ENCODE measurements at regions not wholly inside any gene's neighbourhood (a gene's known extent, or its start where the extent isn't known, plus 50 kb on each side); places are given as distances from the start of the nearest gene placed in this dataset.

GRCh38 chr5:3092211-3092610, 340.7 kb upstream of the IRX2 start:
- no peak overlapping the region for H3K4me3 ChIP-seq
- BruUV-seq (replicated peaks): no TSS peak
- H4K20me1 ChIP-seq (replicated peaks; ENCODE audit: control insufficient read depth, insufficient read depth, low read length): 0 out of 2 replicates have a peak, but pooled peaks cover 5% of the 10 kb centered on the region
- no peak overlapping the region for H3K27ac ChIP-seq (ENCODE audit: extremely low read depth, low read depth, low read length)
- FAIRE-seq (no peak), ATAC-seq (no peak), DNase-seq (ENCODE audit: extremely low read depth in 1 of 4, low spot score in 3 of 4) (no peak)
- peaks cover 3 to 20% of the 10 kb centered on the region in 2 experiments; a peak in 3 of 5 replicates for H3K27me3 ChIP-seq (ENCODE audit: control insufficient read depth in 2 of 2, insufficient read depth in 2 of 2, low read length in 2 of 2)
- no peaks in the 10 kb centered on the region for H3K9me1 ChIP-seq (ENCODE audit: control insufficient read depth, insufficient read depth, low read length)
- no peak overlapping the region for H3K9ac ChIP-seq (ENCODE audit: insufficient read depth in 1 of 2, low read depth in 2 of 2, low read length in 2 of 2)
- 2% methylated on average over 7 of the region's 7 CpGs for WGBS (ENCODE audit: insufficient coverage, low coverage, missing lambda C conversion rate)
- intact Hi-C loops (cut with micrococcal nuclease): no loop called here
- H3K4me2 ChIP-seq (ENCODE audit: insufficient read depth, low read length): no peak overlapping the region
- POLR2A ChIA-PET: no interaction called here
- H3K9me3 ChIP-seq (replicated peaks; ENCODE audit: control insufficient read depth, insufficient read depth, low read depth, low read length): no peaks in the 10 kb centered on the region
- TF ChIP-seq USF1 (CRISPR knock-in tag; IDR thresholded peaks at IDR 0.05): no peak
- TF ChIP-seq ZNF398 (CRISPR knock-in tag; IDR thresholded peaks at IDR 0.05): no peak
- TF ChIP-seq RBM15 (IDR thresholded peaks at IDR 0.05; ENCODE audit: insufficient read depth, low read length): no peak
- TF ChIP-seq ZNF449 (CRISPR knock-in tag; IDR thresholded peaks at IDR 0.05): no peak
- TF ChIP-seq YBX1 (IDR thresholded peaks at IDR 0.05): no peak
- no peak for TF ChIP-seq HMBOX1 (IDR thresholded peaks at IDR 0.05)
- TF ChIP-seq TAF15 (IDR thresholded peaks at IDR 0.05; ENCODE audit: low read depth, low read length): no peak
- H3K36me3 ChIP-seq (ENCODE audit: control insufficient read depth, insufficient read depth, low read length): no peaks in the 10 kb centered on the region
- CTCF ChIA-PET (ENCODE audit: low intra/inter-chr PET ratio): no interaction called here
- in situ Hi-C loops (cut with MboI): no loop called here
- H3K4me1 ChIP-seq (replicated peaks in 1 of 2; ENCODE audit: control insufficient read depth in 2 of 2, insufficient read depth in 2 of 2, low read length in 2 of 2): no peaks in the 10 kb centered on the region
- H2AFZ ChIP-seq (ENCODE audit: low read depth, low read length): no peak overlapping the region
- H3K79me2 ChIP-seq (ENCODE audit: control insufficient read depth, insufficient read depth, low read length): no peaks in the 10 kb centered on the region
